Neural cell (in vitro differentiated cells): ENCODE measurements at regions not wholly inside any gene's neighbourhood (a gene's known extent, or its start where the extent isn't known, plus 50 kb on each side); places are given as distances from the start of the nearest gene placed in this dataset.
"Not testable (repeated sequence)": the region's sequence is repeated elsewhere in the genome, so short reads cannot be mapped to it uniquely, and the experiment has no call there.

ENCODE experiments used
- H2AFZ ChIP-seq: fragments of 200-600, 300-800 bp; sonication (generic), shearing (Covaris generic); 2 replicates; pipeline ENCODE4 v1.6.0; 2014; ENCODE audit warnings: low read depth, mild to moderate bottlenecking, antibody characterized with exemption, low read length, moderate library complexity
- H3F3A ChIP-seq: fragments of 200-600 bp; shearing (Covaris generic); 2 replicates; pipeline ENCODE4 v1.6.1; 2016; ENCODE audit warnings: mild to moderate bottlenecking, moderate library complexity, mixed read lengths, antibody characterized with exemption, low read length; ENCODE audit not compliant: insufficient read depth, poor library complexity, severe bottlenecking
- H3K27ac ChIP-seq: fragments of 200-600, 300-800 bp; sonication (generic), shearing (Covaris generic); 2 replicates; pipeline ENCODE4 v1.5.1; 2014; ENCODE audit warnings: mild to moderate bottlenecking, low read length, moderate library complexity
- H3K27me3 ChIP-seq: fragments of 300-800, 200-600 bp; sonication (generic), shearing (Covaris generic); 2 replicates; pipeline ENCODE4 v1.6.0; 2014; ENCODE audit warnings: mild to moderate bottlenecking, low read depth, low read length, moderate library complexity; ENCODE audit not compliant: insufficient read depth
- H3K36me3 ChIP-seq: fragments of 300-800, 200-600 bp; sonication (generic), shearing (Covaris generic); 2 replicates; pipeline ENCODE4 v1.5.1; 2014; ENCODE audit warnings: mild to moderate bottlenecking, antibody characterized with exemption, low read length, moderate library complexity; ENCODE audit not compliant: insufficient read depth
- H3K4me2 ChIP-seq: fragments of 300-800, 200-600 bp; sonication (generic), shearing (Covaris generic); 2 replicates; pipeline ENCODE4 v1.6.0; 2014; ENCODE audit warnings: mild to moderate bottlenecking, low read length
- H3K4me3 ChIP-seq: fragments of 300-800, 200-600 bp; sonication (generic), shearing (Covaris generic); 2 replicates; pipeline ENCODE4 v1.5.1; 2014; ENCODE audit warnings: mild to moderate bottlenecking, low read length, moderate library complexity
- H3K79me2 ChIP-seq: fragments of 200-600 bp; shearing (Covaris generic); replicated peaks from 2 replicates; pipeline ENCODE4 v1.6.0; 2014; ENCODE audit warnings: mild to moderate bottlenecking, low read length, moderate library complexity; ENCODE audit not compliant: insufficient read depth
- H3K9ac ChIP-seq: fragments of 300-800, 200-600 bp; sonication (generic), shearing (Covaris generic); 2 replicates; pipeline ENCODE4 v1.6.1; 2016; ENCODE audit warnings: mild to moderate bottlenecking, low read length, mixed read lengths
- H3K9me2 ChIP-seq: fragments of 200-600 bp; shearing (Covaris generic); 2 replicates; pipeline ENCODE4 v1.6.1; 2016; ENCODE audit warnings: mild to moderate bottlenecking, low read length, mixed read lengths; ENCODE audit not compliant: insufficient read depth
- H3K9me3 ChIP-seq: fragments of 200-600, 300-800 bp; sonication (generic), shearing (Covaris generic); 2 replicates; pipeline ENCODE4 v1.6.1; 2016; ENCODE audit warnings: mild to moderate bottlenecking, mixed run types, low read length, moderate library complexity, mixed read lengths
- H4K20me1 ChIP-seq: fragments of 200-600 bp; shearing (Covaris generic); 2 replicates; pipeline ENCODE4 v1.6.1; 2016; ENCODE audit warnings: mild to moderate bottlenecking, mixed run types; ENCODE audit not compliant: insufficient read depth
- EP300 ChIP-seq: fragments of 450-650 bp; conservative IDR thresholded peaks from 2 replicates; pipeline ENCODE4 v1.6.1; 2014; ENCODE audit warnings: antibody characterized with exemption, mild to moderate bottlenecking, moderate library complexity; ENCODE audit not compliant: poor library complexity, severe bottlenecking
- EZH2 ChIP-seq: fragments of 200-600, 300-800 bp; shearing (Covaris generic), sonication (generic); IDR thresholded peaks from 2 replicates; pipeline ENCODE4 v1.6.1; 2014; ENCODE audit warnings: antibody characterized with exemption, low read length, borderline replicate concordance, mild to moderate bottlenecking; ENCODE audit not compliant: insufficient read depth, poor library complexity, severe bottlenecking
- MXI1 ChIP-seq: fragments of 450-650 bp; conservative IDR thresholded peaks from 2 replicates; pipeline ENCODE4 v1.6.1; 2014; ENCODE audit warnings: antibody characterized with exemption, mild to moderate bottlenecking; ENCODE audit not compliant: poor library complexity, severe bottlenecking
- POLR2AphosphoS5 ChIP-seq: IDR thresholded peaks from 2 replicates; pipeline ENCODE4 v1.6.1; 2012
- RAD21 ChIP-seq: fragments of 450-650 bp; conservative IDR thresholded peaks from 2 replicates; pipeline ENCODE4 v1.6.1; 2014; ENCODE audit warnings: antibody characterized with exemption, mild to moderate bottlenecking, moderate library complexity
- SMC3 ChIP-seq: fragments of 450-650 bp; conservative IDR thresholded peaks from 2 replicates; pipeline ENCODE4 v1.6.1; 2014; ENCODE audit warnings: antibody characterized with exemption, mild to moderate bottlenecking, moderate library complexity; ENCODE audit not compliant: poor library complexity
- TAF1 ChIP-seq: IDR thresholded peaks from 2 replicates; pipeline ENCODE4 v1.6.1; 2012; ENCODE audit warnings: low read depth
- TF ChIP-seq, protein P1 (sequence below): IDR thresholded peaks from 2 replicates; pipeline ENCODE4 v1.6.1; 2012; ENCODE audit warnings: borderline replicate concordance
- TF ChIP-seq, protein P2 (sequence below): fragments of 450-650 bp; IDR thresholded peaks from 2 replicates; pipeline ENCODE4 v1.5.1; 2014; ENCODE audit warnings: antibody characterized with exemption, mild to moderate bottlenecking, moderate library complexity; ENCODE audit not compliant: poor library complexity, severe bottlenecking

DNA sequence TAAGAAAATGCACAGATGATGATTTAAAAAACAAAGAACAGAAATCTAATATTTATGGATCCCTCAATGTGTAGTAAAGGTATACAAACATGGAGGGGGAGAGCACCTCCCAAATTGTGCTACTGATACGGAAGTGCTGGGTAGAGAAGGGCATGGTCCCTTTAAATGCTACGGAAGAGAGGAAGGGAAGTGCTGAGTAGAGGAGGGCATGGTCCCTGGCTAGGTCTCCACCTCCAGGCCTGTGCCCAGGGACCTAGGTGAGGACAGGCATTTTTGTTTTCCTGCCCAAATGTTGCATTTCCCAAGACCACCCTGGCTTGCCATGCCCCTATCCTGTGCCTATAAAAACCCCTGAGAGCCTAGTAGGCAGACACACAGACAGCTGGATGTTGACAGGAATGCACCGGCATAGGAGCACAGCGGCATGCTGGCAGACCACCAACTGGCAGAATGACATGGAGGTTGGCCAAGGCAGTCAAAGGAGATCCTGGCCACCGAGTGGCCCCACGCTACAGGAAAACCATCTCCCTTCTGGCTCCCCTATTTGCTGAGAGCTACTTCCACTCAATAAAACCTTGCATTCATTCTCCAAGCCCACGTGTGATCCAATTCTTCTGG lies 62.1 kb upstream of the SPDL1 start:
- H3K4me3 ChIP-seq: no peak overlapping the region
- no peaks in the 10 kb centered on the region for H3K9me3 ChIP-seq
- no peaks in the 10 kb centered on the region for H3K36me3 ChIP-seq
- no peaks in the 10 kb centered on the region for H4K20me1 ChIP-seq
- no peak overlapping the region for H3K27ac ChIP-seq
- TF ChIP-seq, protein P1, sequence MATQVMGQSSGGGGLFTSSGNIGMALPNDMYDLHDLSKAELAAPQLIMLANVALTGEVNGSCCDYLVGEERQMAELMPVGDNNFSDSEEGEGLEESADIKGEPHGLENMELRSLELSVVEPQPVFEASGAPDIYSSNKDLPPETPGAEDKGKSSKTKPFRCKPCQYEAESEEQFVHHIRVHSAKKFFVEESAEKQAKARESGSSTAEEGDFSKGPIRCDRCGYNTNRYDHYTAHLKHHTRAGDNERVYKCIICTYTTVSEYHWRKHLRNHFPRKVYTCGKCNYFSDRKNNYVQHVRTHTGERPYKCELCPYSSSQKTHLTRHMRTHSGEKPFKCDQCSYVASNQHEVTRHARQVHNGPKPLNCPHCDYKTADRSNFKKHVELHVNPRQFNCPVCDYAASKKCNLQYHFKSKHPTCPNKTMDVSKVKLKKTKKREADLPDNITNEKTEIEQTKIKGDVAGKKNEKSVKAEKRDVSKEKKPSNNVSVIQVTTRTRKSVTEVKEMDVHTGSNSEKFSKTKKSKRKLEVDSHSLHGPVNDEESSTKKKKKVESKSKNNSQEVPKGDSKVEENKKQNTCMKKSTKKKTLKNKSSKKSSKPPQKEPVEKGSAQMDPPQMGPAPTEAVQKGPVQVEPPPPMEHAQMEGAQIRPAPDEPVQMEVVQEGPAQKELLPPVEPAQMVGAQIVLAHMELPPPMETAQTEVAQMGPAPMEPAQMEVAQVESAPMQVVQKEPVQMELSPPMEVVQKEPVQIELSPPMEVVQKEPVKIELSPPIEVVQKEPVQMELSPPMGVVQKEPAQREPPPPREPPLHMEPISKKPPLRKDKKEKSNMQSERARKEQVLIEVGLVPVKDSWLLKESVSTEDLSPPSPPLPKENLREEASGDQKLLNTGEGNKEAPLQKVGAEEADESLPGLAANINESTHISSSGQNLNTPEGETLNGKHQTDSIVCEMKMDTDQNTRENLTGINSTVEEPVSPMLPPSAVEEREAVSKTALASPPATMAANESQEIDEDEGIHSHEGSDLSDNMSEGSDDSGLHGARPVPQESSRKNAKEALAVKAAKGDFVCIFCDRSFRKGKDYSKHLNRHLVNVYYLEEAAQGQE: no peak
- no peak for TF ChIP-seq EP300
- TF ChIP-seq SMC3: no peak
- TF ChIP-seq, protein P2, sequence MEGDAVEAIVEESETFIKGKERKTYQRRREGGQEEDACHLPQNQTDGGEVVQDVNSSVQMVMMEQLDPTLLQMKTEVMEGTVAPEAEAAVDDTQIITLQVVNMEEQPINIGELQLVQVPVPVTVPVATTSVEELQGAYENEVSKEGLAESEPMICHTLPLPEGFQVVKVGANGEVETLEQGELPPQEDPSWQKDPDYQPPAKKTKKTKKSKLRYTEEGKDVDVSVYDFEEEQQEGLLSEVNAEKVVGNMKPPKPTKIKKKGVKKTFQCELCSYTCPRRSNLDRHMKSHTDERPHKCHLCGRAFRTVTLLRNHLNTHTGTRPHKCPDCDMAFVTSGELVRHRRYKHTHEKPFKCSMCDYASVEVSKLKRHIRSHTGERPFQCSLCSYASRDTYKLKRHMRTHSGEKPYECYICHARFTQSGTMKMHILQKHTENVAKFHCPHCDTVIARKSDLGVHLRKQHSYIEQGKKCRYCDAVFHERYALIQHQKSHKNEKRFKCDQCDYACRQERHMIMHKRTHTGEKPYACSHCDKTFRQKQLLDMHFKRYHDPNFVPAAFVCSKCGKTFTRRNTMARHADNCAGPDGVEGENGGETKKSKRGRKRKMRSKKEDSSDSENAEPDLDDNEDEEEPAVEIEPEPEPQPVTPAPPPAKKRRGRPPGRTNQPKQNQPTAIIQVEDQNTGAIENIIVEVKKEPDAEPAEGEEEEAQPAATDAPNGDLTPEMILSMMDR: no peak
- TF ChIP-seq MXI1: no peak
- no peak for TF ChIP-seq TAF1
- TF ChIP-seq EZH2: no peak
- TF ChIP-seq POLR2AphosphoS5: no peak
- no peak for TF ChIP-seq RAD21
- H3K9ac ChIP-seq: no peak overlapping the region
- no peak overlapping the region for H2AFZ ChIP-seq
- no peaks in the 10 kb centered on the region for H3K9me2 ChIP-seq
- no peaks in the 10 kb centered on the region for H3K79me2 ChIP-seq
- no peaks in the 10 kb centered on the region for H3K27me3 ChIP-seq
- H3F3A ChIP-seq: no peaks in the 10 kb centered on the region
- H3K4me2 ChIP-seq: no peak overlapping the region

DNA sequence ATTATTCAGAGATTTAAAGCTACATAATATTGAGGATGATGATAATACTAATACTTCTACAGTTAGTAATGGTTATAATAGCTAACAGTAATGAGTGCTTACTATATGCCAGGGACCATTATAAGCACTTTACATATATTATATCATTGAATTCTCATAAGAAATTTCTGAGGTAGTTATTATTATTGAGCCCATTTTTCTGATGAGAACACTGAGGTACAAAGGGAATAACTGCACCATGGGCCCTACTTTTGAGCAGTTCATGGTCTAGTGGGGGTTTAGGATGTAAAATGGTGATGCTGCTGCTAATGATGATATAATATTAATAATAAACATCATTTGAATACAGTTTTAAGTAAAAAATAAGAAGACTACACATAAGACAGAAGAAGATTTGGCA lies 64.2 kb upstream of the SPDL1 start:
- Histone ChIP-seq H3K9ac (no peak overlapping the region), H3K9me3 (no peaks in the 10 kb centered on the region), H3F3A (no peaks in the 10 kb centered on the region), H3K79me2 (no peaks in the 10 kb centered on the region), H3K9me2 (no peaks in the 10 kb centered on the region), H4K20me1 (no peaks in the 10 kb centered on the region), H3K4me2 (no peak overlapping the region), H3K36me3 (no peaks in the 10 kb centered on the region), H3K27me3 (no peaks in the 10 kb centered on the region), H3K4me3 (no peak overlapping the region), H2AFZ (no peak overlapping the region), H3K27ac (no peak overlapping the region)
- TF ChIP-seq EZH2 (no peak), POLR2AphosphoS5 (no peak), SMC3 (no peak), TAF1 (no peak), EP300 (no peak), MXI1 (no peak)
- TF ChIP-seq, protein P1: no peak

DNA sequence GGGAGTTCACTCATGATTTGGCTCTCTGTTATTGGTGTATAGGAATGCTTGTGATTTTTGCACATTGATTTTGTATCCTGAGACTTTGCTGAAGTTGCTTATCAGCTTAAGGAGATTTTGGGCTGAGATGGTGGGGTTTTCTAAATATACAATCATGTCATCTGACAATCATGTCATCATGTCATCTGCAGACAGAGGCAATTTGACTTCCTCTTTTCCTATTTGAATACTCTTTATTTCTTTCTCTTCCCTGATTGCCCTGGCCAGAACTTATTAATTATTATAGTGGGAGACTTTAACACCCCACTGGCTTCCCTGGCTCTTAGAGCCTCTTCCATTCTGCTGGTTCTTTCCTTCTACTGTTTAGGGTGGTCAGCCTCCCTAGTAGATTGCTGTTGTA lies 64.8 kb upstream of the SPDL1 start:
- not testable (repeated sequence) for H3K27me3 ChIP-seq, H3K36me3 ChIP-seq, H3K4me3 ChIP-seq, H3K4me2 ChIP-seq, H4K20me1 ChIP-seq, H3K9ac ChIP-seq, H3K9me2 ChIP-seq, H3F3A ChIP-seq, H3K9me3 ChIP-seq, H3K27ac ChIP-seq, H2AFZ ChIP-seq, H3K79me2 ChIP-seq
